ENCODE measurements at regions not wholly inside any gene's neighbourhood (a gene's known extent, or its start where the extent isn't known, plus 50 kb on each side); places are given as distances from the start of the nearest gene placed in this dataset.
"Not testable (repeated sequence)": the region's sequence is repeated elsewhere in the genome, so short reads cannot be mapped to it uniquely, and the experiment has no call there.

- no peaks in the 10 kb centered on the region for H3K36me3 Mint-ChIP-seq (ENCODE audit: insufficient read depth)
These were observed 59.8 kb upstream of the C5orf63 start for GRCh38 chr5:127133071-127133470.

DNA sequence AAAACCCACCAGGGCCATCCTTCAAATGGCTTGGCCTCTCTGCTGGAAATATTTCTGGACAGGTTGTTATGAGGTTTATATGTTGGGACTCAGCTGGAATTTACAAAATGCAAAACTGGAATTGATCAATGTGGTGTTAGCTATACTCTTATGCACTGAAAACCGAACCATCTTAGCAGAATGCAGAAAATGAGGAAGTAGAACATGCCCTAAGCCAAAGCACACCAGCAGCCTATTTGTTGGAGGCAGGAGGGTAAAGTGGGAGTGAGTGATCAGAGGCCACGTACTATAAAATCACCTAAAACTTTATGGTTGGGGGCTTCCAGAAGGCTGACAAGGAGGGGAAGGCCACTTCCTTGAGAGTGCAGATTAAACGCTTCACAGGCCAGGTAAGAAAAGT lies 63.6 kb upstream of the C5orf63 start:
- Mint-ChIP-seq H3K4me1 (ENCODE audit: low read depth in 2 of 2) (no peaks in the 10 kb centered on the region), H3K27ac (no peak overlapping the region), H3K9me3 (no peaks in the 10 kb centered on the region), H3K4me3 (no peak overlapping the region), H3K27me3 (peaks cover 29 to 41% of the 10 kb centered on the region in 2 donors), H3K36me3 (ENCODE audit: insufficient read depth) (no peaks in the 10 kb centered on the region)
- ATAC-seq (replicated peaks) (no peak), DNase-seq (no peak)

More at GRCh38 chr5:127133071-127133470, 59.8 kb upstream of the C5orf63 start:
- no peak overlapping the region for H3K4me3 Mint-ChIP-seq
- H3K4me1 Mint-ChIP-seq (ENCODE audit: low read depth in 2 of 2): no peaks in the 10 kb centered on the region
- no peak for DNase-seq
- no peak overlapping the region for H3K27ac Mint-ChIP-seq
- H3K27me3 Mint-ChIP-seq: peaks cover 19 to 36% of the 10 kb centered on the region in 2 donors
- ATAC-seq (replicated peaks): no peak
- H3K9me3 Mint-ChIP-seq: no peaks in the 10 kb centered on the region

GRCh38 chr5:127143722-127144121 lies 70.4 kb upstream of the C5orf63 start:
- H3K9me3 Mint-ChIP-seq: no peaks in the 10 kb centered on the region

DNA sequence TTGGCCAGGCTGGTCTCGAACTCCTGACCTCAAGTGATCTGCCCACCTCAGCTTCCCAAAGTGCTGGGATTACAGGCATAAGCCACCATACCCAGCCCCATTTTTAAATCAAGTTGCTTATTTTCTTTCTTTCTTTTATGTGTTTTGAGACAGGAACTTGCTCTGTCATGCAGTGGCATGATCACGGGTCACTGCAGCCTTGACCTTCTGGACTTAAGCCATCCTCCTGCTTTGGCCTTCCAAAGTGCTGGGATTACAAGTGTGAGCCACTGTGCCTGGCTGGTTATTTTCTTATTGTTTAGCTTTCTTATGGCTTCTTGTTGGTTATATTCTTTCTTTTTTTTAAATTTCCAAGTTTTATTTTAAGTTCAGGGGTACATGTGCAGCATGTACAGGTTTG lies 79.7 kb upstream of the C5orf63 start:
- no peak for DNase-seq

More at GRCh38 chr5:127143722-127144121, 70.4 kb upstream of the C5orf63 start:
- H3K27me3 Mint-ChIP-seq: peaks cover 12 to 31% of the 10 kb centered on the region in 2 donors
- ATAC-seq (replicated peaks): no peak
- no peaks in the 10 kb centered on the region for H3K4me1 Mint-ChIP-seq (ENCODE audit: low read depth in 2 of 2)
- H3K4me3 Mint-ChIP-seq: no peak overlapping the region
- H3K27ac Mint-ChIP-seq: no peak overlapping the region
- no peak for DNase-seq
- H3K36me3 Mint-ChIP-seq (ENCODE audit: insufficient read depth): no peaks in the 10 kb centered on the region

DNA sequence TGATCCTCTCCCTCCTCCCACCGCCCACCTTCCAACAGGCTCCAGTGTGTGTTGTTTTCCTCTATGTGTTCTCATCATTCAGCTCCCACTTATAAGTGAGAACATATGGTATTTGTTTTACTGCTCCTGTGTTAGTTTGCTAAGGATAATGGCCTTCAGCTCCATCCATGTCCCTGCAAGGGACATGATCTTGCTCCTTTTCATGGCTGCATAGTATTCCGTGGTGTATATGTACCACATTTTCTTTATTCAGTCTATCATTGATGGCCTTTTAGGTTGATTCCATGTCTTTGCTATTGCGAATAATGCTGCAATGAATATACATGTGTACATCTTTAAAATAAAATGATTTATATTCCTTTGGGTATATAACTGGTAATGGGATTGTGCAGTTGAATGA lies 80.2 kb upstream of the C5orf63 start:
- DNase-seq (no peak), ATAC-seq (replicated peaks) (no peak)
- Mint-ChIP-seq H3K9me3 (peaks cover 2 to 12% of the 10 kb centered on the region in 2 donors), H3K27ac (no peak overlapping the region), H3K27me3 (peaks cover 6 to 18% of the 10 kb centered on the region in 2 donors), H3K4me3 (no peak overlapping the region), H3K36me3 (ENCODE audit: insufficient read depth) (no peaks in the 10 kb centered on the region), H3K4me1 (ENCODE audit: low read depth in 2 of 2) (no peaks in the 10 kb centered on the region)

More for the DNA sequence above, 79.7 kb upstream of the C5orf63 start:
- H3K9me3 Mint-ChIP-seq: peaks cover 2 to 8% of the 10 kb centered on the region in 2 donors
- H3K27me3 Mint-ChIP-seq: peaks cover 6 to 13% of the 10 kb centered on the region in 2 donors
- no peak overlapping the region for H3K27ac Mint-ChIP-seq
- H3K36me3 Mint-ChIP-seq (ENCODE audit: insufficient read depth): no peaks in the 10 kb centered on the region
- H3K4me3 Mint-ChIP-seq: no peak overlapping the region
- ATAC-seq (replicated peaks): no peak
- no peaks in the 10 kb centered on the region for H3K4me1 Mint-ChIP-seq (ENCODE audit: low read depth in 2 of 2)

- no peak overlapping the region for H3K27ac Mint-ChIP-seq
- H3K36me3 Mint-ChIP-seq (ENCODE audit: insufficient read depth): no peaks in the 10 kb centered on the region
- H3K27me3 Mint-ChIP-seq: peaks cover 9 to 18% of the 10 kb centered on the region in 2 donors
- H3K9me3 Mint-ChIP-seq: peaks cover under 1 to 4% of the 10 kb centered on the region in 2 donors
- ATAC-seq (replicated peaks) (no peak), DNase-seq (no peak)
- no peaks in the 10 kb centered on the region for H3K4me1 Mint-ChIP-seq (ENCODE audit: low read depth in 2 of 2)
- H3K4me3 Mint-ChIP-seq: no peak overlapping the region
These were observed 90.4 kb upstream of the C5orf63 start for GRCh38 chr5:127163750-127164149.

GRCh38 chr5:127170918-127171600 lies 97.8 kb upstream of the C5orf63 start:
- no peak for DNase-seq
- H3K4me3 Mint-ChIP-seq: no peak overlapping the region

GRCh38 chr5:127176769-127177168 lies 103.5 kb upstream of the C5orf63 start:
- Mint-ChIP-seq H3K27ac (no peak overlapping the region), H3K9me3 (peaks cover 0 to 11% of the 10 kb centered on the region in 2 donors), H3K36me3 (ENCODE audit: insufficient read depth) (no peaks in the 10 kb centered on the region), H3K4me1 (ENCODE audit: low read depth in 2 of 2) (no peaks in the 10 kb centered on the region), H3K27me3 (peaks cover 22 to 28% of the 10 kb centered on the region in 2 donors), H3K4me3 (no peak overlapping the region)
- ATAC-seq (replicated peaks) (no peak), DNase-seq (no peak)

More at GRCh38 chr5:127170918-127171600, 97.8 kb upstream of the C5orf63 start:
- H3K27me3 Mint-ChIP-seq: peaks cover 4 to 14% of the 10 kb centered on the region in 2 donors
- no peaks in the 10 kb centered on the region for H3K36me3 Mint-ChIP-seq (ENCODE audit: insufficient read depth)
- ATAC-seq (replicated peaks): no peak
- H3K4me1 Mint-ChIP-seq (ENCODE audit: low read depth in 2 of 2): no peaks in the 10 kb centered on the region
- peaks cover 0 to 11% of the 10 kb centered on the region in 2 donors for H3K9me3 Mint-ChIP-seq
- H3K27ac Mint-ChIP-seq: no peak overlapping the region

GRCh38 chr5:127182631-127183030 lies 108.0 kb upstream of the MEGF10 start:
- ATAC-seq (replicated peaks); H3K4me3 Mint-ChIP-seq; H3K36me3 Mint-ChIP-seq (ENCODE audit: insufficient read depth): not testable (repeated sequence)

DNA sequence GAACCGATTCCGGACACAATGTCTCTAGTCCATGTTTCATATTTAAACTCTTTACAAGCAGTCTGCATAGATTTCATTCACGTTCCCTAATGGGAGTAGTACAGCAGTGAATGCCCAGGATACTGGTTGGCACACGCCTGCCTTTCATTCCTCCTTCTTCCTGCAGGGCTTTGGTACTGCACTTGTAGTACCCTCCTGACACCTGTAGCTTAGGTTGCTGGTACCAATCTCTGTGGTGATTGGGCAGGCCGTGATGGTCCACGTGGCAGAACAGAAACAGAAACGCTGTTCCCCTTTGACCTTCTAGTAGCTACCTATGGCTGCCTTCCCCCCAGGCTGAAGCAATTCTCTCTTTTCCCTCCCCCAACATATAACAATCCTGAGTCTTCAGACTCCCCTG lies 107.3 kb upstream of the MEGF10 start:
- Mint-ChIP-seq H3K9me3 (no peaks in the 10 kb centered on the region), H3K27ac (no peak overlapping the region), H3K4me1 (ENCODE audit: low read depth in 2 of 2) (no peaks in the 10 kb centered on the region), H3K36me3 (ENCODE audit: insufficient read depth) (no peaks in the 10 kb centered on the region), H3K27me3 (peaks cover 25 to 41% of the 10 kb centered on the region in 2 donors), H3K4me3 (no peak overlapping the region)
- ATAC-seq (replicated peaks) (no peak), DNase-seq (no peak)

More at GRCh38 chr5:127182631-127183030, 108.0 kb upstream of the MEGF10 start:
- H3K27ac Mint-ChIP-seq; H3K4me1 Mint-ChIP-seq (ENCODE audit: low read depth in 2 of 2); DNase-seq; H3K9me3 Mint-ChIP-seq: not testable (repeated sequence)
- H3K27me3 Mint-ChIP-seq: peaks cover 21 to 36% of the 10 kb centered on the region in 2 donors

GRCh38 chr5:127184851-127185250 lies 105.7 kb upstream of the MEGF10 start:
- Mint-ChIP-seq H3K27me3 (peaks cover 25 to 48% of the 10 kb centered on the region in 2 donors), H3K27ac (no peak overlapping the region), H3K9me3 (no peaks in the 10 kb centered on the region), H3K4me3 (no peak overlapping the region), H3K4me1 (ENCODE audit: low read depth in 2 of 2) (no peaks in the 10 kb centered on the region), H3K36me3 (ENCODE audit: insufficient read depth) (no peaks in the 10 kb centered on the region)
- ATAC-seq (replicated peaks) (no peak), DNase-seq (no peak)

DNA sequence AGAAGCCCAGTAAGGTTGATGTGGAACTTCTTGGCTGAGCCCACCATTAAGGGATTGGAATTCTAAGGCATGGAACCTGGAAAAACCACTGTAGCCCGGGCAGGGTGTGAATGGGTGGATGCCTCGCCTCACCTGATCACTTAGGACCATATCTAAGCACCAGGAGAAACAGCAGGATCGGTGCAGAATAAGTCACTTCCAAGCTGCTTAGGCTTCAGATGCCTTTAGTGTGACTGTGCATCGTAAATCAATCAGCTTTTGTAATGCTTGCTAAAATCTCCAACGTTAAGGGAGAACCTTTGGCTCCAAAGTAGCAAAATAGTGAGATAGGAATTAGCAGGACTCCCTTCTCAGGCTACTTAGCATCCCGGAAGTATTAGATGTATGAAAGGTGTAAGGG lies 103.9 kb upstream of the MEGF10 start:
- ATAC-seq (replicated peaks): no peak
- Mint-ChIP-seq H3K4me1 (ENCODE audit: low read depth in 2 of 2) (no peaks in the 10 kb centered on the region), H3K4me3 (no peak overlapping the region), H3K9me3 (no peaks in the 10 kb centered on the region), H3K36me3 (ENCODE audit: insufficient read depth) (no peaks in the 10 kb centered on the region), H3K27me3 (peaks cover 26 to 38% of the 10 kb centered on the region in 2 donors), H3K27ac (no peak overlapping the region)
- no peak for DNase-seq

- no peak for ATAC-seq (replicated peaks)
- Mint-ChIP-seq H3K27me3 (peaks cover 31 to 44% of the 10 kb centered on the region in 2 donors), H3K36me3 (ENCODE audit: insufficient read depth) (no peaks in the 10 kb centered on the region), H3K9me3 (no peaks in the 10 kb centered on the region), H3K4me1 (ENCODE audit: low read depth in 2 of 2) (no peaks in the 10 kb centered on the region), H3K27ac (no peak overlapping the region), H3K4me3 (no peak overlapping the region)
- no peak for DNase-seq
These were observed 102.9 kb upstream of the MEGF10 start for GRCh38 chr5:127187706-127188105.

DNA sequence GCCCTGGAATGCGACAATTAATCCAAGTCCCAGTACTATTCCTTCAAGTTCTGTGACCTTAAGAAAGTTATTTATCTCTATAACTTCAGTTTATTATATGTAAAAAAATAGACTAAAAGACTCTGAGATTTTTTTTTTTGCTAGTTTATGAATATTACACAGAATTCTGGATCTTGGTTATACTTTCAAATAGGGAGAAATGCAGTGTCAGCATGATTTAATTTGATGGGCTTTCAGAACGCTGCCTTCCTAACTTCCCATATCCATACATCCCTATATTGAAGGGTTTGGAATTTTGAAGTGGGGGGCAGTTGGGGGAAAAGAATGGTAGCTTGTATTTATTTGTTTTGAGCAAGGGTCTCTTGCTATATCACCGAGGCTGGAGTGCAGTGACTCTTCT lies 98.4 kb upstream of the MEGF10 start:
- Mint-ChIP-seq H3K27ac (no peak overlapping the region), H3K27me3 (peaks cover 47 to 51% of the 10 kb centered on the region in 2 donors), H3K36me3 (ENCODE audit: insufficient read depth) (no peaks in the 10 kb centered on the region), H3K9me3 (no peaks in the 10 kb centered on the region), H3K4me3 (no peak overlapping the region), H3K4me1 (ENCODE audit: low read depth in 2 of 2) (no peaks in the 10 kb centered on the region)
- DNase-seq (no peak), ATAC-seq (replicated peaks) (no peak)
